ENCODE measurements at regions not wholly inside any gene's neighbourhood (a gene's known extent, or its start where the extent isn't known, plus 50 kb on each side); places are given as distances from the start of the nearest gene placed in this dataset.

DNA sequence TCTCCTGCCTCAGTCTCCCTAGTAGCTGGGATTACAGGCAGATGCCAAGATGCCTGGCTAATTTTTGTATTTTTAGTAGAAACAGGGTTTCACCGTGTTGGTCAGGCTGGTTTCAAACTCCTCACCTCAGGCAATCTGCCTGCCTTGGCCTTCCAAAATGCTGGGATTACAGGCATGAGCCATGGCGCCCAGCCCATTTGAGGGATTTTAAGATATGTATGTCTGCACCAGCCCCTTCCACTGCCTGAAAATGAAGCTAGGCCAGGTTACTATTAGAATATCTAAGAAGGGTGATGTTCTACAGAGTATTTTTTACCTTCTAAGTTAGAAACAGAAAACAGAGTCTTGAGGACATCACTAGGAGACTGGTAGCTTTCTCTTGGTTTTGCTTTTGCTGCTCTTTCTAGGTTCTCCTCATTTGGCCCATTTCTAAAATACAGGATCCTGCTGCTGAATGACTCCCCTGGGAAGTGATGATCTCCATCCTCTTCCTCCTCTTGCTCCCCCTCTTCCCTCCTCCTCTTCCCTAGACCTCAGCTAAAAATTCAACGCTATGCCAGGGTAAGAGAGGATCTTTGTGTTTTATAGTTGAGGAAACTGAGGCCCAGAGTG lies 118.5 kb downstream of the MYCN start:
- H3K79me1 ChIP-seq (ENCODE audit: insufficient read depth, low read depth, low read length, poor library complexity, severe bottlenecking): no peaks in the 10 kb centered on the region
- H3K79me2 ChIP-seq (ENCODE audit: insufficient read depth, low read length): no peaks in the 10 kb centered on the region
- H3K9me3 ChIP-seq (ENCODE audit: control insufficient read depth, low read depth, low read length): peaks cover 13% of the 10 kb centered on the region
- H3K27me3 ChIP-seq (ENCODE audit: insufficient read depth, low read length): no peaks in the 10 kb centered on the region
- H2BK120ac ChIP-seq (ENCODE audit: low read depth, low read length, poor library complexity, severe bottlenecking): no peak overlapping the region
- H4K91ac ChIP-seq (ENCODE audit: insufficient read length, low read depth, low read length): no peak overlapping the region
- H2BK5ac ChIP-seq (ENCODE audit: insufficient read length, low read length): no peak overlapping the region
- H4K8ac ChIP-seq (replicated peaks; ENCODE audit: insufficient read length, low read depth, low read length): no peak overlapping the region
- no peak overlapping the region for H2BK12ac ChIP-seq (ENCODE audit: insufficient read length, low read depth, low read length)
- peaks cover 10 to 11% of the 10 kb centered on the region in 2 experiments for H3K4me1 Mint-ChIP-seq
- H2AK5ac ChIP-seq (ENCODE audit: insufficient read length, low read length): no peak overlapping the region
- H3K9me3 Mint-ChIP-seq: peaks cover 23 to 26% of the 10 kb centered on the region in 2 experiments
- H3K27me3 Mint-ChIP-seq (ENCODE audit: low read depth): no peaks in the 10 kb centered on the region; the same call in none of the 2 replicates
- H3K56ac ChIP-seq (ENCODE audit: insufficient read length, low read depth, low read length): no peak overlapping the region
- H3K14ac ChIP-seq (ENCODE audit: insufficient read depth, low read length): no peak overlapping the region
- H3K4me3 Mint-ChIP-seq: no peak overlapping the region
- H2AFZ ChIP-seq (ENCODE audit: low read length): no peak overlapping the region
- H2BK15ac ChIP-seq (ENCODE audit: low read depth, low read length): no peak overlapping the region
- H3K27ac Mint-ChIP-seq: no peak overlapping the region
- no peak overlapping the region for H3K18ac ChIP-seq (ENCODE audit: insufficient read length, low read depth, low read length)
- no peak for DNase-seq
- TF ChIP-seq, protein P1, sequence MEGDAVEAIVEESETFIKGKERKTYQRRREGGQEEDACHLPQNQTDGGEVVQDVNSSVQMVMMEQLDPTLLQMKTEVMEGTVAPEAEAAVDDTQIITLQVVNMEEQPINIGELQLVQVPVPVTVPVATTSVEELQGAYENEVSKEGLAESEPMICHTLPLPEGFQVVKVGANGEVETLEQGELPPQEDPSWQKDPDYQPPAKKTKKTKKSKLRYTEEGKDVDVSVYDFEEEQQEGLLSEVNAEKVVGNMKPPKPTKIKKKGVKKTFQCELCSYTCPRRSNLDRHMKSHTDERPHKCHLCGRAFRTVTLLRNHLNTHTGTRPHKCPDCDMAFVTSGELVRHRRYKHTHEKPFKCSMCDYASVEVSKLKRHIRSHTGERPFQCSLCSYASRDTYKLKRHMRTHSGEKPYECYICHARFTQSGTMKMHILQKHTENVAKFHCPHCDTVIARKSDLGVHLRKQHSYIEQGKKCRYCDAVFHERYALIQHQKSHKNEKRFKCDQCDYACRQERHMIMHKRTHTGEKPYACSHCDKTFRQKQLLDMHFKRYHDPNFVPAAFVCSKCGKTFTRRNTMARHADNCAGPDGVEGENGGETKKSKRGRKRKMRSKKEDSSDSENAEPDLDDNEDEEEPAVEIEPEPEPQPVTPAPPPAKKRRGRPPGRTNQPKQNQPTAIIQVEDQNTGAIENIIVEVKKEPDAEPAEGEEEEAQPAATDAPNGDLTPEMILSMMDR (conservative IDR thresholded peaks at IDR 0.05): no peak
- H3K4me1 ChIP-seq (ENCODE audit: insufficient read depth, low read length): peaks cover 6% of the 10 kb centered on the region
- peaks cover 14 to 24% (median 17%) of the 10 kb centered on the region in 3 experiments for H3K36me3 Mint-ChIP-seq (ENCODE audit: insufficient read depth in 1 of 3, low read depth in 3 of 3)
- no peak overlapping the region for H3K23ac ChIP-seq (ENCODE audit: insufficient read length, low read depth, low read length)
- no peaks in the 10 kb centered on the region for H3K23me2 ChIP-seq (ENCODE audit: insufficient read length, low read depth, low read length, poor library complexity, severe bottlenecking)
- H3K4me2 ChIP-seq (ENCODE audit: insufficient read depth, insufficient read length, low read length): no peak overlapping the region
- H2BK20ac ChIP-seq (ENCODE audit: low read depth, low read length, poor library complexity, severe bottlenecking): no peak overlapping the region
- no peak overlapping the region for H3T11ph ChIP-seq (ENCODE audit: low read length)
- no peak overlapping the region for H3K27ac ChIP-seq (ENCODE audit: insufficient read length, low read depth, low read length)
- H3K4ac ChIP-seq (ENCODE audit: low read depth, low read length): no peak overlapping the region
- no peak overlapping the region for H3K9ac ChIP-seq (ENCODE audit: extremely low read depth, insufficient read length, low read length)
- no CpG with 5 or more reads among the region's 3 CpGs for WGBS (ENCODE audit: extremely low coverage, insufficient read length, low lambda C conversion rate)
- no peak overlapping the region for H4K5ac ChIP-seq (ENCODE audit: insufficient read length, low read depth, low read length)
- H4K20me1 ChIP-seq (ENCODE audit: control insufficient read depth, insufficient read depth, insufficient read length): no peaks in the 10 kb centered on the region

Measured in H9 (cell line).